ENCODE measurements at regions not wholly inside any gene's neighbourhood (a gene's known extent, or its start where the extent isn't known, plus 50 kb on each side); places are given as distances from the start of the nearest gene placed in this dataset.

GRCh38 chr3:162122405-162122804 is 625.8 kb downstream of the OTOL1 start:
- ChIA-PET POLR2A (no interaction called here), CTCF (interaction anchor here (2.1 kb wide), 1 partner anchor 12 kb away, joined by 5 read pairs; no protein-coding TSS in a partner anchor)
- DNase-seq (ENCODE audit: extremely low spot score), result no peak
- no peak for TF ChIP-seq CTCF (IDR thresholded peaks at IDR 0.05; ENCODE audit: control extremely low read depth, extremely low read depth, low read depth, missing control alignments)

DNA sequence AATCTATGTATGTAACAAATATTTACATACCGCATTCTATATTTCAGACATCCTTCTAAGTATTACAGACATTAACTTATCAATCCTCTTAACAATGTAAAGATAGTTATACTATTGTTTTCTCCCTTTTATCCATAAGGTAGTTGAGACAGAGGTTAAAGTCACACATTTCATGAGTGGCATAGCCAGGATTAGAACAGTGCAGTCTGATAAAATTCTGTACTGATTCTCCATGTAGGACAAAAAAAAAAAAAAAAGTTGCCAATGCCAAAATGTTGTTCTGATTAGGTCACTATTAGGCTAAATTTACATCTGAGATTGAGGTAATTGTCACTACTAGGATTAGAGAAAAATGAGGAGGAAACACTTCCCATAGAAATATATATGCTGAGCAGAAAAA is 629.2 kb downstream of the OTOL1 start:
- no peak for TF ChIP-seq CTCF (IDR thresholded peaks at IDR 0.05; ENCODE audit: control extremely low read depth, extremely low read depth, low read depth, missing control alignments)
- POLR2A ChIA-PET, result no interaction called here
- CTCF ChIA-PET, result no interaction called here
- no peak for DNase-seq (ENCODE audit: extremely low spot score)

- no peak for DNase-seq (ENCODE audit: extremely low spot score)
- CTCF ChIA-PET, result no interaction called here
- TF ChIP-seq CTCF (IDR thresholded peaks at IDR 0.05; ENCODE audit: control extremely low read depth, extremely low read depth, low read depth, missing control alignments), result no peak
- POLR2A ChIA-PET, result no interaction called here
Measured at GRCh38 chr3:162130582-162130981, 634.0 kb downstream of the OTOL1 start.

DNA sequence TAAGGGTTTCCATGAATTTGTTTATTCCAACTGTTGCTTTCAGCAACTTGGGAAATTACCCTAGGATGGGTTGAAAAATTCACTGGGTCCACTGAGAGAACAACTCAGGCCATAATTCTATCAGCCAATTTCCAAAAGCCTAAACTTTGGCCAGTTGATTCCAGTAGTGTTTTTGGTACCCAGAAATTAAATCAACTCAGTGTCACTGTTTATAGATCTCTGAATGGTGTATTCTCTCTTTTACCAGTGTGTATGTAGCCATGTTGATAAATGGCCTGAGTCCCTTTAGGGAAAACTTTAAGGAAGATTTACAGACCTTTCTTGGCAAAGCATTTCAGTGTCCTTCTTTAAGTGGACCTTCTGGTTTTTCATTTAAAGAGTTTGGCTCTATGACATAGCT is 636.4 kb downstream of the OTOL1 start:
- POLR2A ChIA-PET, result no interaction called here
- CTCF ChIA-PET, result interaction anchor here (1.1 to 1.9 kb wide), 3 partner anchors 9 to 39 kb away, joined by 3 to 5 read pairs (median 3); no protein-coding TSS in a partner anchor
- TF ChIP-seq CTCF (IDR thresholded peaks at IDR 0.05; ENCODE audit: control extremely low read depth, extremely low read depth, low read depth, missing control alignments), result no peak
- no peak for DNase-seq (ENCODE audit: extremely low spot score)

DNA sequence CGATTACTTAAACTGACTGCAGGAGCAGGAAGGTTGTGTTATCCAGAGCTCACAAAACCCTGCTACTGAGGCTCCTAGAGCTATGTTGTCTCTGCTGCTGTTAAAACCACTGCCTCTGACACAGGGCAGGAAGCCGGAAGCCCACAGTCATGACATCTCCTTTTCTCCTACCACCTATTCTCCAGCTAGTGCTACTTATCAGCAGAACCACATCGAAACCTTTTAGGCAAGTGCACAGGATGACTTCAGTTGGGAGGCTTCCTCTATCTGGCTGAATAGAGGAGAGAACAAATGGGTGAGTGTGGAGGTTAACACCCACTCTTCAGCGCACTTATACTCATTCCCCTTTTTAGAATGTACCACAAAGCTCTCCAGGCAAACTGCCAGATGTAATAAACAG is 638.0 kb downstream of the OTOL1 start:
- TF ChIP-seq CTCF (IDR thresholded peaks at IDR 0.05; ENCODE audit: control extremely low read depth, extremely low read depth, low read depth, missing control alignments), result no peak
- no peak for DNase-seq (ENCODE audit: extremely low spot score)
- ChIA-PET CTCF (interaction anchor here (1.9 kb wide), 1 partner anchor 11 kb away, joined by 5 read pairs; no protein-coding TSS in a partner anchor), POLR2A (no interaction called here)

- ChIA-PET POLR2A (no interaction called here), CTCF (no interaction called here)
- no peak for TF ChIP-seq CTCF (IDR thresholded peaks at IDR 0.05; ENCODE audit: control extremely low read depth, extremely low read depth, low read depth, missing control alignments)
- no peak for DNase-seq (ENCODE audit: extremely low spot score)
Measured at GRCh38 chr3:162136136-162136535, 639.5 kb downstream of the OTOL1 start.

DNA sequence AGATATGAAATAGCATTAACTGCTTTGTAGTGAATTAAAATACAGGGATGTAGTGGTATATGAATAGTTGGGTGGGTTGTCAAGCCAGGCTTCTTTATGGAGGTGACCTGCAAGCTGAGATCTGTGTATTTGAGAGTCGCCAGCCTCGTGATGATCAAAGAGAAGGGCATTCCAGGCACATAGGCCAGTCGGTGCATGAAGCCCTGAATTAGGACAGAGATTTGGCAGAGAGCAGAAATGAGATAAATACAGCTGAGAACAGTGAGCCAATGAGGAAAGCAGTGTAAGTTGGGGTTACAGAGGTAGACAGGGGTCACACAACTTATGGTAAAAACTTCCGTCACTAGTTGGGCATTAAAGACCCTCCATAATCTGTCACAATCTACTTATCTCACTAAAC is 641.9 kb downstream of the OTOL1 start:
- POLR2A ChIA-PET, result no interaction called here
- CTCF ChIA-PET, result no interaction called here
- no peak for TF ChIP-seq CTCF (IDR thresholded peaks at IDR 0.05; ENCODE audit: control extremely low read depth, extremely low read depth, low read depth, missing control alignments)
- DNase-seq (ENCODE audit: extremely low spot score), result no peak
